ENCODE measurements at regions not wholly inside any gene's neighbourhood (a gene's known extent, or its start where the extent isn't known, plus 50 kb on each side); places are given as distances from the start of the nearest gene placed in this dataset.

DNA sequence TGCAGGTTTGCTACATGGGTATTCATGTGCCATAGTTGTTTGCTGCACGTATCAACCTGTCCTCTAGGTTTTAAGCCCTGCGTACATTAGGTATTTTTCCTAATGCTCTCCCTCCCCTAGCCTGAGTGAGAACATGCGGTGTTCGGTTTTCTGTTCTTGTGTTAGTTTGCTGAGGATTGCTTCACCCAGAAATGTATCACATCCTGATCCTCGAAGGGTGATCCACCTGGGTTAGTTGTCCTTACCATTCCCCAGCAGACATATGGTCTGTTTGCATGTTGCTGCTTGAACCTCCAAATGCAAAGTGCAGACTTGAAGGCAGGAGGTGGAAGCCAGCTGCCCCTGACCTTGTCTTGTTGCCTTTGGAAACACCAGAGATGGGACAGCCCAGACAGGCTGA is 161.5 kb upstream of the WDR1 start:
- TF ChIP-seq, protein P1, sequence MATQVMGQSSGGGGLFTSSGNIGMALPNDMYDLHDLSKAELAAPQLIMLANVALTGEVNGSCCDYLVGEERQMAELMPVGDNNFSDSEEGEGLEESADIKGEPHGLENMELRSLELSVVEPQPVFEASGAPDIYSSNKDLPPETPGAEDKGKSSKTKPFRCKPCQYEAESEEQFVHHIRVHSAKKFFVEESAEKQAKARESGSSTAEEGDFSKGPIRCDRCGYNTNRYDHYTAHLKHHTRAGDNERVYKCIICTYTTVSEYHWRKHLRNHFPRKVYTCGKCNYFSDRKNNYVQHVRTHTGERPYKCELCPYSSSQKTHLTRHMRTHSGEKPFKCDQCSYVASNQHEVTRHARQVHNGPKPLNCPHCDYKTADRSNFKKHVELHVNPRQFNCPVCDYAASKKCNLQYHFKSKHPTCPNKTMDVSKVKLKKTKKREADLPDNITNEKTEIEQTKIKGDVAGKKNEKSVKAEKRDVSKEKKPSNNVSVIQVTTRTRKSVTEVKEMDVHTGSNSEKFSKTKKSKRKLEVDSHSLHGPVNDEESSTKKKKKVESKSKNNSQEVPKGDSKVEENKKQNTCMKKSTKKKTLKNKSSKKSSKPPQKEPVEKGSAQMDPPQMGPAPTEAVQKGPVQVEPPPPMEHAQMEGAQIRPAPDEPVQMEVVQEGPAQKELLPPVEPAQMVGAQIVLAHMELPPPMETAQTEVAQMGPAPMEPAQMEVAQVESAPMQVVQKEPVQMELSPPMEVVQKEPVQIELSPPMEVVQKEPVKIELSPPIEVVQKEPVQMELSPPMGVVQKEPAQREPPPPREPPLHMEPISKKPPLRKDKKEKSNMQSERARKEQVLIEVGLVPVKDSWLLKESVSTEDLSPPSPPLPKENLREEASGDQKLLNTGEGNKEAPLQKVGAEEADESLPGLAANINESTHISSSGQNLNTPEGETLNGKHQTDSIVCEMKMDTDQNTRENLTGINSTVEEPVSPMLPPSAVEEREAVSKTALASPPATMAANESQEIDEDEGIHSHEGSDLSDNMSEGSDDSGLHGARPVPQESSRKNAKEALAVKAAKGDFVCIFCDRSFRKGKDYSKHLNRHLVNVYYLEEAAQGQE (IDR thresholded peaks at IDR 0.05; ENCODE audit: unreplicated experiment), result no peak
- no peak for TF ChIP-seq POLR2AphosphoS5 (IDR thresholded peaks at IDR 0.05; ENCODE audit: low read depth)
- TF ChIP-seq EZH2 (IDR thresholded peaks at IDR 0.05; ENCODE audit: low read depth, unreplicated experiment), result no peak
- TF ChIP-seq, protein P2, sequence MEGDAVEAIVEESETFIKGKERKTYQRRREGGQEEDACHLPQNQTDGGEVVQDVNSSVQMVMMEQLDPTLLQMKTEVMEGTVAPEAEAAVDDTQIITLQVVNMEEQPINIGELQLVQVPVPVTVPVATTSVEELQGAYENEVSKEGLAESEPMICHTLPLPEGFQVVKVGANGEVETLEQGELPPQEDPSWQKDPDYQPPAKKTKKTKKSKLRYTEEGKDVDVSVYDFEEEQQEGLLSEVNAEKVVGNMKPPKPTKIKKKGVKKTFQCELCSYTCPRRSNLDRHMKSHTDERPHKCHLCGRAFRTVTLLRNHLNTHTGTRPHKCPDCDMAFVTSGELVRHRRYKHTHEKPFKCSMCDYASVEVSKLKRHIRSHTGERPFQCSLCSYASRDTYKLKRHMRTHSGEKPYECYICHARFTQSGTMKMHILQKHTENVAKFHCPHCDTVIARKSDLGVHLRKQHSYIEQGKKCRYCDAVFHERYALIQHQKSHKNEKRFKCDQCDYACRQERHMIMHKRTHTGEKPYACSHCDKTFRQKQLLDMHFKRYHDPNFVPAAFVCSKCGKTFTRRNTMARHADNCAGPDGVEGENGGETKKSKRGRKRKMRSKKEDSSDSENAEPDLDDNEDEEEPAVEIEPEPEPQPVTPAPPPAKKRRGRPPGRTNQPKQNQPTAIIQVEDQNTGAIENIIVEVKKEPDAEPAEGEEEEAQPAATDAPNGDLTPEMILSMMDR (conservative IDR thresholded peaks at IDR 0.05; ENCODE audit: low read depth in 2 of 2), result no peak
- no peak for TF ChIP-seq JUNB (IDR thresholded peaks at IDR 0.05; ENCODE audit: unreplicated experiment)
- TF ChIP-seq NANOG (IDR thresholded peaks at IDR 0.05; ENCODE audit: borderline replicate concordance), result no peak
- no peak for TF ChIP-seq STAT1 (IDR thresholded peaks at IDR 0.05; ENCODE audit: unreplicated experiment)

All from GM23338 (cell line).